Mesothelial cell of epicardium (in vitro differentiated cells): ENCODE measurements at regions not wholly inside any gene's neighbourhood (a gene's known extent, or its start where the extent isn't known, plus 50 kb on each side); places are given as distances from the start of the nearest gene placed in this dataset.

Experiments
- DNase-seq, 2 experiments: peaks; one replicate each; pipeline ENCODE4 v3.0.0; 2021; ENCODE audit warnings: low spot score in 2 of 2; ENCODE audit not compliant: unreplicated experiment in 2 of 2
- H3K27ac Mint-ChIP-seq: 2 replicates; pipeline ENCODE4 v1.8.0; 2021; ENCODE audit warnings: mixed read lengths
- H3K27me3 Mint-ChIP-seq: 2 replicates; pipeline ENCODE4 v1.8.0; 2021; ENCODE audit warnings: low read depth, mixed read lengths
- H3K36me3 Mint-ChIP-seq: 2 replicates; pipeline ENCODE4 v1.8.0; 2021; ENCODE audit warnings: mixed read lengths
- H3K4me1 Mint-ChIP-seq: 2 replicates; pipeline ENCODE4 v1.8.0; 2021; ENCODE audit warnings: mixed read lengths
- H3K4me3 Mint-ChIP-seq: 2 replicates; pipeline ENCODE4 v1.8.0; 2021; ENCODE audit warnings: mild to moderate bottlenecking, moderate library complexity, mixed read lengths
- H3K9me3 Mint-ChIP-seq: 2 replicates; pipeline ENCODE4 v1.8.0; 2021; ENCODE audit warnings: mixed read lengths
- TF ChIP-seq, protein P1 (sequence below): fragments of 200-600 bp; sonication (generic); IDR thresholded peaks from one replicate; pipeline ENCODE4 v1.5.0; 2021; ENCODE audit warnings: antibody characterized with exemption; ENCODE audit not compliant: unreplicated experiment

DNA sequence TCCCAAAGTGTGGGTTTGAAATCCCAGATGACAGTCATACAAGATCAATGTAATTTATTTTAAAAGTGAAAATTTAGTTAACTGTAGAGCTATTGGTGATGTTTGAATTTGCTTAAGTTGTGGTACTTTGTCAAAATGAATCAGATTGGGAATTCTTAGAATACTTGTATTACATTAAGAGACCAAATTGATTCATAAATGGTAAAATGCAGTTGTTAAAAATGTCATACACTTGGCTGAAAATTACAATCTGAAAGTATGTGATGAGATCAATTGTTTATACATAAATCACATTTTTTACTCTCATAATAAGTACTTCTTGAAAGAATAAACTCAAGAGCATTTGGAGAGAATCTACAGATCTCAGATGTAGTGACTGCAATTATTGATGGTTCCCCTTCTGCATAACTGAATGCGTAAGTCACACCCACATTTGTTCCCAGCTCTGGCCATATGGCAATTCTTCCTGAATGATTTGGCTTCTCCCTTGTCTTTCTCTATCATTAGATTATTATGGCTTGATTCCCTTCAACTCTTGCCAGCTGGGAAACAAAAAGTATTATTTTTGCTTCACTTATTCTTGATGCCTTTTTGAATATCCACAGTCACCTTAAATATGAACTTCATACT lies 558.5 kb downstream of the CPS1 start:
- Mint-ChIP-seq H3K27me3 (peaks cover 2% of the 10 kb centered on the region), H3K9me3 (no peaks in the 10 kb centered on the region), H3K4me1 (peaks cover 2% of the 10 kb centered on the region), H3K4me3 (no peak overlapping the region), H3K27ac (no peak overlapping the region), H3K36me3 (no peaks in the 10 kb centered on the region)
- TF ChIP-seq, protein P1, sequence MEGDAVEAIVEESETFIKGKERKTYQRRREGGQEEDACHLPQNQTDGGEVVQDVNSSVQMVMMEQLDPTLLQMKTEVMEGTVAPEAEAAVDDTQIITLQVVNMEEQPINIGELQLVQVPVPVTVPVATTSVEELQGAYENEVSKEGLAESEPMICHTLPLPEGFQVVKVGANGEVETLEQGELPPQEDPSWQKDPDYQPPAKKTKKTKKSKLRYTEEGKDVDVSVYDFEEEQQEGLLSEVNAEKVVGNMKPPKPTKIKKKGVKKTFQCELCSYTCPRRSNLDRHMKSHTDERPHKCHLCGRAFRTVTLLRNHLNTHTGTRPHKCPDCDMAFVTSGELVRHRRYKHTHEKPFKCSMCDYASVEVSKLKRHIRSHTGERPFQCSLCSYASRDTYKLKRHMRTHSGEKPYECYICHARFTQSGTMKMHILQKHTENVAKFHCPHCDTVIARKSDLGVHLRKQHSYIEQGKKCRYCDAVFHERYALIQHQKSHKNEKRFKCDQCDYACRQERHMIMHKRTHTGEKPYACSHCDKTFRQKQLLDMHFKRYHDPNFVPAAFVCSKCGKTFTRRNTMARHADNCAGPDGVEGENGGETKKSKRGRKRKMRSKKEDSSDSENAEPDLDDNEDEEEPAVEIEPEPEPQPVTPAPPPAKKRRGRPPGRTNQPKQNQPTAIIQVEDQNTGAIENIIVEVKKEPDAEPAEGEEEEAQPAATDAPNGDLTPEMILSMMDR: no peak
- DNase-seq: no peak

DNA sequence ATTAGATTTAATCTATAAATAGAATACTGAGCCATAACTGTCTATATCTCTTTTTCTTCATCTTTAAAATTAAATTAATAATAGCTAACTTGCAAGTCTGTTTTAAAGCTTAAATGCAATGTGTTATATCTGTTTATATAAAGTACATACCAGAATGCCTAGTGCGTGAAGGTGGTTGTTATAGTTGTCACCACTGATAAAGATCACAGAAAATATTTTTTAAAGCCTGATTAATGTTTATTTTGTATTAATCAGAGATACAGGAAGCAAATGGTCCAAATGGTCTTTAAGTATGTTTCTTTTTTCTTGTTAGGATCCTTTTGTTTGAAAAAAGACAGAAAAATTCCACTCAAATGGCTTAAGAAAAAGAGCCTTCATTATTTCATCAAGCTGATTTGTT lies 560.6 kb downstream of the CPS1 start:
- H3K27ac Mint-ChIP-seq: no peak overlapping the region
- H3K36me3 Mint-ChIP-seq: no peaks in the 10 kb centered on the region
- H3K4me3 Mint-ChIP-seq: no peak overlapping the region
- peaks cover 2% of the 10 kb centered on the region for H3K4me1 Mint-ChIP-seq
- TF ChIP-seq, protein P1: no peak
- H3K27me3 Mint-ChIP-seq: peaks cover 5% of the 10 kb centered on the region
- no peak for DNase-seq
- H3K9me3 Mint-ChIP-seq: no peaks in the 10 kb centered on the region

DNA sequence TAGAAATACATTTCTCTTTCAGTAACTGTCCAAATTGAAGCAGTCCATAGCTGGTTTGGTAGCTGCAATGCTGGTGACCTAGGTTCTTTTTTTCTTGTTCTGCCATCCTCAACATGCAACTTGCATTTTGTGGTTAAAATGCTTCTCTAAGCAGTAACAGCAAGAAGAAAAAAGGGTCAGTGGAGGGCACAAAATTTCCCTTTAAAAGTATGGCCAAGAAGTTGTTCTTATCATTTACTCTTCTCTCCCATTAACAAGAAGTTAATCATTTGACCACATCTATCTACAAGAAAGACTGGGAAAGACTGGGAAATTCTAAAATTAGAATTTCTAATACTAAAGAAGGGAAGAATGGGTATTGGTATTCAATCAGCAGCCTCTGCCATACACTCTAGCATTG lies 569.9 kb downstream of the CPS1 start:
- TF ChIP-seq, protein P1: no peak
- H3K9me3 Mint-ChIP-seq: no peaks in the 10 kb centered on the region
- no peak overlapping the region for H3K4me3 Mint-ChIP-seq
- peaks cover 14% of the 10 kb centered on the region for H3K4me1 Mint-ChIP-seq
- H3K27ac Mint-ChIP-seq: no peak overlapping the region
- no peaks in the 10 kb centered on the region for H3K27me3 Mint-ChIP-seq
- H3K36me3 Mint-ChIP-seq: no peaks in the 10 kb centered on the region
- no peak for DNase-seq

DNA sequence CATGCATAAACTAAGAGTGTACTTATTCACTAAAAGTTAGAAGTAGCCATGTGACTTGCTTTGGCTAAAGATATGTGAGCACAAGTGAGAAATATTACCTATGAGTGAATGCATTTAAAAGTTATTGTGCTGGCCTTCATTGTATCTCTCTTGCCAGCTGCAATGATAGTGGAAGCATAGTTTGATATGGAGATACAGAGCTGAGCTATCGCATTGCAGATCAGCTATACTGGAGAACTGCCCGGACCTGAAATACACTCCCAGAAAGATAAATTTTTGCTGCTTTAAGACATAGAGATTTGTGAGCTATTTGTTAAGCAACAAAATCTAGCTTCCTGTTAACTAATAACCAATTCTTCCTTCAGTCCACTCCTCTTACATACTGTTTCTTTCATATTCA lies 571.1 kb downstream of the CPS1 start:
- Mint-ChIP-seq H3K27me3 (no peaks in the 10 kb centered on the region), H3K36me3 (no peaks in the 10 kb centered on the region), H3K9me3 (no peaks in the 10 kb centered on the region), H3K27ac (no peak overlapping the region), H3K4me3 (no peak overlapping the region), H3K4me1 (peaks cover 18% of the 10 kb centered on the region)
- no peak for DNase-seq
- TF ChIP-seq, protein P1: no peak

DNA sequence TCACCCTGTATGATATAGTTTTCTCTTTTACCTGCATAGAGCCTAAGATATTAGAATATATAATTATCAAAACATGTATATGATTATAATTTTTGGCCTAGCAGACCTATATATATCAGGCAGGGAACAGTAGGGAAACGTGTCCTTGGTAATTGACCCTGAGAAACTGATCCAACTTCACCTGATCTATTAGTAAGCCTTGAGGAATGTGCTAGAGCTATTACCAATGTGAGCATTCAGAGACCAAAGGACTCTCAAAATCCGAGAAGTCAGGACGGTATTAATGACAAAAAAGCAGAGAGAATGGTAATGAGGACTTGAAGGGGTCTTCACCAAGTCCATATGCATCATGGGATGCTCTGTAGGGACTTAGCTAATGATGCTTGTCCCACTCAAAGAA lies 571.9 kb downstream of the CPS1 start:
- DNase-seq: no peak
- Mint-ChIP-seq H3K27ac (no peak overlapping the region), H3K27me3 (no peaks in the 10 kb centered on the region), H3K4me3 (no peak overlapping the region), H3K4me1 (peaks cover 25% of the 10 kb centered on the region), H3K36me3 (no peaks in the 10 kb centered on the region), H3K9me3 (no peaks in the 10 kb centered on the region)
- TF ChIP-seq, protein P1: no peak

DNA sequence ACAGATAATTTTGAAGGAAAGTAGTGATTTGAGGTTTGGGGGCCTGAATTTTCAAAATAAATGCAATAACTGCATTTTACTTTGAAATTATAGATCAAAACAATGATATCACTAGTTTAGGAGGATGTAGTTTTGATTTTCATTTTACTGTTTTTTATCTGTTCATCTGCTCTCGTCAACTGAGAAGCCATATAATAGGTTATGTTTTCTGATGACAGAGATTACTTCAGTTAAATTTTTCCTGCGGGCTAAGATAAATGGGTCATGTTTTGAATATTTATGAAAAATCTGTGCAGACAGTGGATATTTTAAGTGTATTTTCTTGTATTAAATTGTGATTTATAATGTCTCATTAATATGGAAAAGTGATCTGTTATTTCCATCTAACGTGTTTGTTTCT lies 573.4 kb downstream of the CPS1 start:
- Mint-ChIP-seq H3K4me3 (no peak overlapping the region), H3K36me3 (no peaks in the 10 kb centered on the region), H3K9me3 (no peaks in the 10 kb centered on the region), H3K27ac (no peak overlapping the region), H3K4me1 (peaks cover 25% of the 10 kb centered on the region), H3K27me3 (no peaks in the 10 kb centered on the region)
- DNase-seq: no peak
- TF ChIP-seq, protein P1: no peak
